ENCODE measurements at regions not wholly inside any gene's neighbourhood (a gene's known extent, or its start where the extent isn't known, plus 50 kb on each side); places are given as distances from the start of the nearest gene placed in this dataset.

- no peak overlapping the region for H3K9ac ChIP-seq (ENCODE audit: low read length)
- no peaks in the 10 kb centered on the region for H3K9me2 ChIP-seq (ENCODE audit: insufficient read depth, low read length)
- H3K79me2 ChIP-seq (replicated peaks; ENCODE audit: insufficient read depth, low read length), result no peaks in the 10 kb centered on the region
- no peak overlapping the region for H2AFZ ChIP-seq (ENCODE audit: low read depth, low read length)
- H3K36me3 ChIP-seq (ENCODE audit: insufficient read depth, low read length), result no peaks in the 10 kb centered on the region
- no peak overlapping the region for H3K27ac ChIP-seq (ENCODE audit: low read length)
- no peaks in the 10 kb centered on the region for H3F3A ChIP-seq (ENCODE audit: insufficient read depth, low read length, poor library complexity, severe bottlenecking)
- no peaks in the 10 kb centered on the region for H3K9me3 ChIP-seq (ENCODE audit: low read length)
- H4K20me1 ChIP-seq (ENCODE audit: insufficient read depth), result no peaks in the 10 kb centered on the region
- H3K4me2 ChIP-seq (ENCODE audit: low read length), result no peak overlapping the region
- TF ChIP-seq MXI1 (conservative IDR thresholded peaks at IDR 0.05; ENCODE audit: poor library complexity, severe bottlenecking), result no peak
- no peak for TF ChIP-seq POLR2AphosphoS5 (IDR thresholded peaks at IDR 0.05)
- TF ChIP-seq CTCF (IDR thresholded peaks at IDR 0.05; ENCODE audit: poor library complexity, severe bottlenecking), result no peak
- no peak for TF ChIP-seq REST (IDR thresholded peaks at IDR 0.05; ENCODE audit: borderline replicate concordance)
- TF ChIP-seq RAD21 (conservative IDR thresholded peaks at IDR 0.05), result no peak
- no peak for TF ChIP-seq SMC3 (conservative IDR thresholded peaks at IDR 0.05; ENCODE audit: poor library complexity)
- no peak for TF ChIP-seq TAF1 (IDR thresholded peaks at IDR 0.05; ENCODE audit: low read depth)
- no peak for TF ChIP-seq EZH2 (IDR thresholded peaks at IDR 0.05; ENCODE audit: borderline replicate concordance, insufficient read depth, low read length, poor library complexity, severe bottlenecking)
- no peak for TF ChIP-seq EP300 (conservative IDR thresholded peaks at IDR 0.05; ENCODE audit: poor library complexity, severe bottlenecking)
- no peak overlapping the region for H3K4me3 ChIP-seq (ENCODE audit: low read length)
- no peaks in the 10 kb centered on the region for H3K27me3 ChIP-seq (ENCODE audit: insufficient read depth, low read depth, low read length)
Measured at GRCh38 chr11:122036018-122036417, 80.0 kb downstream of the BLID start.

GRCh38 chr11:122033631-122034030, 82.4 kb downstream of the BLID start:
- H2AFZ ChIP-seq (ENCODE audit: low read depth, low read length), result no peak overlapping the region
- no peaks in the 10 kb centered on the region for H3K9me3 ChIP-seq (ENCODE audit: low read length)
- no peak overlapping the region for H3K4me2 ChIP-seq (ENCODE audit: low read length)
- H3K27ac ChIP-seq (ENCODE audit: low read length), result no peak overlapping the region
- no peaks in the 10 kb centered on the region for H3K9me2 ChIP-seq (ENCODE audit: insufficient read depth, low read length)
- H3K36me3 ChIP-seq (ENCODE audit: insufficient read depth, low read length), result no peaks in the 10 kb centered on the region
- TF ChIP-seq TAF1 (IDR thresholded peaks at IDR 0.05; ENCODE audit: low read depth) (no peak), SMC3 (conservative IDR thresholded peaks at IDR 0.05; ENCODE audit: poor library complexity) (no peak), RAD21 (conservative IDR thresholded peaks at IDR 0.05) (no peak), EP300 (conservative IDR thresholded peaks at IDR 0.05; ENCODE audit: poor library complexity, severe bottlenecking) (no peak)
- H3F3A ChIP-seq (ENCODE audit: insufficient read depth, low read length, poor library complexity, severe bottlenecking), result no peaks in the 10 kb centered on the region
- H3K27me3 ChIP-seq (ENCODE audit: insufficient read depth, low read depth, low read length), result no peaks in the 10 kb centered on the region
- no peak overlapping the region for H3K4me3 ChIP-seq (ENCODE audit: low read length)
- no peaks in the 10 kb centered on the region for H4K20me1 ChIP-seq (ENCODE audit: insufficient read depth)
- H3K79me2 ChIP-seq (replicated peaks; ENCODE audit: insufficient read depth, low read length), result no peaks in the 10 kb centered on the region
- no peak overlapping the region for H3K9ac ChIP-seq (ENCODE audit: low read length)

GRCh38 chr11:122033193-122033592, 82.8 kb downstream of the BLID start:
- Histone ChIP-seq H3F3A (ENCODE audit: insufficient read depth, low read length, poor library complexity, severe bottlenecking) (no peaks in the 10 kb centered on the region), H3K9me2 (ENCODE audit: insufficient read depth, low read length) (no peaks in the 10 kb centered on the region), H3K27ac (ENCODE audit: low read length) (no peak overlapping the region), H3K36me3 (ENCODE audit: insufficient read depth, low read length) (no peaks in the 10 kb centered on the region), H3K79me2 (replicated peaks; ENCODE audit: insufficient read depth, low read length) (no peaks in the 10 kb centered on the region), H3K4me3 (ENCODE audit: low read length) (no peak overlapping the region), H3K9me3 (ENCODE audit: low read length) (no peaks in the 10 kb centered on the region), H3K4me2 (ENCODE audit: low read length) (no peak overlapping the region), H3K27me3 (ENCODE audit: insufficient read depth, low read depth, low read length) (no peaks in the 10 kb centered on the region), H4K20me1 (ENCODE audit: insufficient read depth) (no peaks in the 10 kb centered on the region), H2AFZ (ENCODE audit: low read depth, low read length) (no peak overlapping the region), H3K9ac (ENCODE audit: low read length) (no peak overlapping the region)
- TF ChIP-seq REST (IDR thresholded peaks at IDR 0.05; ENCODE audit: borderline replicate concordance) (no peak), EZH2 (IDR thresholded peaks at IDR 0.05; ENCODE audit: borderline replicate concordance, insufficient read depth, low read length, poor library complexity, severe bottlenecking) (no peak), TAF1 (IDR thresholded peaks at IDR 0.05; ENCODE audit: low read depth) (no peak), SMC3 (conservative IDR thresholded peaks at IDR 0.05; ENCODE audit: poor library complexity) (no peak), MXI1 (conservative IDR thresholded peaks at IDR 0.05; ENCODE audit: poor library complexity, severe bottlenecking) (no peak), CTCF (IDR thresholded peaks at IDR 0.05; ENCODE audit: poor library complexity, severe bottlenecking) (no peak), RAD21 (conservative IDR thresholded peaks at IDR 0.05) (no peak), POLR2AphosphoS5 (IDR thresholded peaks at IDR 0.05) (no peak), EP300 (conservative IDR thresholded peaks at IDR 0.05; ENCODE audit: poor library complexity, severe bottlenecking) (no peak)

All from neural cell (in vitro differentiated cells).